ENCODE measurements at regions not wholly inside any gene's neighbourhood (a gene's known extent, or its start where the extent isn't known, plus 50 kb on each side); places are given as distances from the start of the nearest gene placed in this dataset.
"Not testable (repeated sequence)": the region's sequence is repeated elsewhere in the genome, so short reads cannot be mapped to it uniquely, and the experiment has no call there.

- not testable (repeated sequence) for DNase-seq
Observed at GRCh38 chr9:41839786-41840185, 289.4 kb downstream of the CNTNAP3B start.

GRCh38 chr9:41838953-41839352 lies 290.3 kb downstream of the CNTNAP3B start:
- not testable (repeated sequence) for DNase-seq

GRCh38 chr9:41838562-41838851 lies 290.7 kb downstream of the CNTNAP3B start:
- not testable (repeated sequence) for DNase-seq

DNA sequence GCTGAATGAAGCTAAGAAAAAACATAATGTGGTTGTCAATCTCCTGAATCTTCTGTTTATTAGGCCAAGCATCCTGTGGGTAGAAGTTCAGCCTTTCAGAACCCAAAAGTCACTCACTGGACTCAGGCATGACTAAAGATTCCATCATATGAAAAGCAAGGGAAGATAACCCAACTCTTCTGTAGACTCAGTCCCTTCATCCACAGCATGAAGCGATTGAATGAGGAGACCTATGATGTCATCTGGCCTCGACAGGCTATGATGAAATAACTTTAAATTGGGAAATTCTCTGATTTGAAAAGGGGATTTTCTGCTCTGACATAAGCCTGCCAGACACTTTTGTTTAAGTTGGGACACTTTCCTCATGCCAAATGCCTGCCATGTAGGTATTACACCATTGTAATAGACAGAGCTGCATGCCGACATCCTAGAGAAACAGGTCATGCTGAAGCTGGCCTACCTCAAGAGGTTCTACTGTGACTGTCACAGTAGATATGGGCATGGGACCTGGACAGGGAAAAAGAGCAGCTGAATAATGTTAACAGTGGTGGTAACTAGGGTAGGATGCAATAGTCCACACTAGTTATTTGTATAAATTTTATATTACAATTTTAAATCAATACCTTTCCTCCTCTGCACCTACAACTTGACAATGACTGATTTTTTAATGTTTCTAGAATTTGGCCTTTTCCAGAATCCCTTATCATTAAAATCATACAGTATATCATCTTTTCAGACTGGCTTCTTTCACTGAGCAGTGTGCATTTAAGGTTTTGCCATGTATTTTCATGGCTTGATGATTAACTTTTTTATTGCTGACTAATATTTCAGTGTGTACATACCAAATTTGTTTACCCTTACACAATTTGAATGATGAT lies 291.3 kb downstream of the CNTNAP3B start:
- DNase-seq, result not testable (repeated sequence)

GRCh38 chr9:41833108-41833507 lies 296.1 kb downstream of the CNTNAP3B start:
- not testable (repeated sequence) for DNase-seq

DNA sequence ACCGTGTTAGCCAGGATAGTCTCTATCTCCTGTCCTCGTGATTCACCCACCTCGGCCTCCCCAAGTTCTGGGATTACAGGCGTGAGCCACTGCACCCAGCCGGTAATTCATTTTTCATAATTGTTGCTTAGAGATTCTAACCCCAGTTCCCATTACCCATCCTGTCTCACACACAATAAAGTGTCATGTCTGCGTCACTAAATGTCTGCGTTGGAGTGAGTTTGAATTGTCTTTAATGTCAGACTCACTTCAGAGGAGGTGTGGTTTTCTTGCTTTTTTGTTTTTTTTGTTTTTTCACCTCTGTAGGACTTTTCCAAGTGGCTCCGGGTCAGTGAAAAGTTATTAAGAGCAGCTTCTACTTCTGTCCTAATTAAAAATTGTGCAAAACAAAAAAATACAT lies 304.5 kb downstream of the CNTNAP3B start:
- DNase-seq, result not testable (repeated sequence)

- not testable (repeated sequence) for DNase-seq
Observed at GRCh38 chr9:41802706-41803105, 326.5 kb downstream of the CNTNAP3B start.

DNA sequence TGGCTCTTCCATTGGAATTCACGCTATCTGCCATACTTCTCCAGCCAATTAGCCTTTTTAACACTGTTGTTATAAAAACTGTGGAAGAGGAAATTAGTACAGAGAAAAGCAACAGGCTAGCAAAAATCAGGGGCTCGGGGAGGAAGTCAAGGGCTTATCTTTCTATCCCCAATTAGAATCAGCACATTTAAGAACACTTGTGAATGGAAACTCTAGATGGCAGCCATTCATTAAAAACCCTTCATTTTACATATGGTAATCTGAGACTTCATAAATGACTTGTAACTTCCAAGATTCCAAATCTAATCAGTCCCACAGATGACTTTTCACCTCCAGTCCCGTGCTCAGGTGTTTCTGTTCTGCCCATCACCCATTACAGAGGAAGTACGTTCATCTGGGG lies 330.5 kb downstream of the CNTNAP3B start:
- not testable (repeated sequence) for DNase-seq

DNA sequence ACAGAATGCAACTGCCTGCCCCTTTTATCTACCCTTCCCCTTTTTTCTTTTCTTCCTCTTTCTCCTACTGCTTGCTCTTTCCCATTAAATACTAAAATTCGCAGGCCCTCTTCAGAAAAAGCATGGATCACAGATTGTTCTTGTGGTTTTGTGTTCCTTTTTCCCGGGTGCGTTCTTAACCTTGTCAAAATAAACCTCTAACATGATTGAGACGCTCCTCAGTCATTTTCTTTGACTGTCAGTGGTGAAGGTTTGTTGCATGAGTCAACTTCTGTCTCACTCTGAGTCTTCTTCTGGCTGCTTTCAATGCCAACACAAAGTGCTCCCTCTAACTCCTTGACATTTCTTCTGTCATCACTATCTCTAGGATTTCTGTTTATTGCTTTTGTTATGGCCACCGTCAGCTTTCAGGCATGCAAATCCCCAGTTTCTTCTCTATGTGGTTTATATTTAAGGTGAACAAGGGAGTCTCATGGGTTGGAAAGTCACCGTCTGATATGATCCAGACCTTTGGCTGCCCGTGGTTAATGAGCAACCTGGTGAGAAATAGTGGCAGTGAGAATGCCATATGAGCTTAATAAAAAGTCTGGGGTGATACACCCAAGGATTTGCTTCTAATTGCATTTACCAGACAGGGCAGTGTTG lies 338.4 kb downstream of the CNTNAP3B start:
- not testable (repeated sequence) for DNase-seq

GRCh38 chr9:41790007-41790406 lies 339.2 kb downstream of the CNTNAP3B start:
- not testable (repeated sequence) for DNase-seq

- DNase-seq, result not testable (repeated sequence)
Observed at GRCh38 chr9:41789387-41789786, 339.8 kb downstream of the CNTNAP3B start.

- DNase-seq, result not testable (repeated sequence)
Observed at GRCh38 chr9:41787951-41788350, 341.3 kb downstream of the CNTNAP3B start.

DNA sequence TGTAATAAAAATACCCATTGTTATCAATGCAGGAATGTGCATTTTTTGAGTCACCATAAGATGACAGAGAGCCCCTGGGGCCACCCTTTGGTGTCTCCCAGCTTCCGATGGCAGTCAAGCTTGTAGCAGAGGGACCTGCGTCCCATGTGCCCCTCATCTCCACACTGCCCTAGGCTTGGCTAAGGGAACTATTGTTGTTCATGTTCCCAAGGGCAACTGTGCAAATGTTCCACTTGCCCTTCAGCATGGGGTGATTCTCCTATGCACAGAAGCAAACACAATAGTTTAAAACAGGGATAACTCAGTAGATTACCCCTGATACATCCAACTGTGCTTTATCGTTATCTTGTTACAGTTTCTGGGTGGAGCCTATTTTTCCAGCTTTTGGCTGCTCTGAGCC lies 342.0 kb downstream of the CNTNAP3B start:
- DNase-seq, result not testable (repeated sequence)

DNA sequence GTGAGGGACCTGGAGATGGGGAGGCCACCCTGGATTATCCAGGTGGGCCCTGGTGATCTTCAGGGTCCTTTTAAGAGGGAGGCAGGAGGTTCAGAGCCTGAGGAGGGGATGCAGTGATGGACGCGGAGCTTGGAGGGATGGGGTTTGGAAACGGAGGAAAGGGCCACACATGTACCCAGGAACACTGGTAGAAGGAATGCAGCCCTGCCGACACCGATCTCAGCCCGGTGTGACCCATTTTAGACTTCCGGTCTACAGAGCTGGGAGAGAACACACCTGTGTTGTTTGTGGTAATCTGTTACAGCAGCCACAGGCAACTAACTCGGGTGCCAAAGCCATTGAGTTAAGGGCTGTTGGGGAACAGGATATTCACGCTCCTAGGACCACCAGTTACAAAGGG lies 345.2 kb downstream of the CNTNAP3B start:
- DNase-seq, result not testable (repeated sequence)

DNA sequence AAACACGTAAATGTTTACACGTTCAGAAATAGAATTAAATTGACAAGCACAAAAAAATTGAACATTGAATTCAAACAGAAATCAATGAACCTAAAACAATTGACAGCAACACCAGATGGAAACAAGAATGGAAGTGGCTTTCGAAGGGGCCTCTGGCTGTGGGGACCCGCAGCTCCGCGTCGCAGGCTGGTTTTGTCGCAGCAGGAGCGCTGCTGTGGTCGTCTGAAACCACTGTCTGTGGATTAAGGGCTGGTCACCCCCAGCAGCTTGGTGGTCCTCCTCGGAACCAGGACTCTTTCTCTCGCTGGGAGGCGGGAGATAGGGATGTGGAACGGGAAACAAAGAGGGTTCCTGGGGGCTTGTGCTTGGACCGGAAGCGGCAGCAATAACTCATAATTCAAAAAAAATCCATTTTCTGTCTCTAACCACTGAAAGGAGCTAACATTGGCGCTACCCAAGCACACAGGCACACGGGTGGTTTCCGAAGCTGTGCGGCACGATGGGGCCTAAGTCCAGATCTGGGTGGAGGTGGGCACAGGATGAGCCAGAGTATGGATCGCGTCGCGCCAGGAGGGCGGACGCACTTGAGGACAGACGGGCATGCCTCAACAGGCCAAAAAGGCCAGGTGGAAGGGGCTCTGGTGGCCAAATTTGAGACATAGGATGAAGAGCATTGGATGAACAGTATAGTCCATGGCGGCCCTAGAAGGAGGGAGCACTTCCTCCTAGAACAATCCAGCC lies 346.0 kb downstream of the CNTNAP3B start:
- not testable (repeated sequence) for DNase-seq

DNA sequence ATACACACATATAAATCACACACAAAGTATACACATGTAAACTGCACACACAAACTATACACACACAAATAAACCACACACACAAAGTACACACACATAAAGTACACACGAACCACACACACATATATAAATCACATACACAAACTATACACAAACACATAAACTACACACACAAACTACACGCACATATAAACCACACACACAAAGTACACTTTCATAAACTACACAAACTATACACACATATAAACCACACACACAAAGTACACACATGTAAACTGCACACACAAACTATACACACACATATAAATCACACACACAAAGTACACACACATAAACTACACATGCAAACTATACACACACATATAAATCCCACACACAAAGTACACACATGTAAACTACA lies 347.3 kb downstream of the CNTNAP3B start:
- not testable (repeated sequence) for DNase-seq

- DNase-seq, result not testable (repeated sequence)
Observed at GRCh38 chr9:41779897-41780406, 349.3 kb downstream of the CNTNAP3B start.

DNA sequence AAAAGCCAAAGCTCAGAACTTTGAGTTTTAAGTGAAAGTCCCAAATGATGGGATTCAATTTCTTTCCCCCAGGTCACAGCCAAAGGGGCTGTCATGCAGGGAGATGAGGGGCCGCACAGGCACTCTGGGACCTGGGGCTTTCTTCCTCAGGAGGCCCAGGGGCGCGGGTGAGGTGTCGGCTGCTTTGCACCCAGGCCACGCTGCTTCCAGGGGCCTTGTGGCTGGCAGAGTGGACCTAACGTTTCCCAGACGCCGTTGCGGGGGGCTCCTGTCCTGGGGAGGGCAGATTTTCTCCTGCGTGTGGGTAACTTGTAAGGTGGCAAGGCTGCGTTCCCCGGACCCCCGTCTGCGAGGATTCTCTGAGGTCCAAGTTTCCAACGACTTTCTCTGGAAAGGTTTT lies 350.0 kb downstream of the CNTNAP3B start:
- DNase-seq, result not testable (repeated sequence)

- not testable (repeated sequence) for DNase-seq
Observed at GRCh38 chr9:41778535-41779071, 350.6 kb downstream of the CNTNAP3B start.

DNA sequence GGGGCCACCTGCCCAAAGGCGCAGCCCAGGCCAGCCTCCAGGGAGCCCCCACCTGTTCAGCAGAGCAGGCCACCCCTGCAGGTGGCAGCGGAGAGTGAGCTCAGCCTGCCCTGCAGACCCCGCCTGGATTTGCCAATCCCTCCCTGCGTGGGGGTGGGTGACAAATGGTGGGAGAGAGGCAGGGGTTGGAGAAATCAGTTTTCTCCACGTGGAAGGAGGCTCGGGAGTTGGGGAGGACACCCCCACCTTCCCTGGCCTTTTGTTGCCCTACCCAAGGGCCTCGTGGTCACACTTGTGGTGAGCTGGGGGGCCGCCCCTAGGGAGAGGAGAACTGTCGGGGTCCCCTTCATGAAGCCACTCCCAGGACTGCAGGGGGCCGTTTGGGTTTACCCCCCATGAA lies 351.7 kb downstream of the CNTNAP3B start:
- not testable (repeated sequence) for DNase-seq

DNA sequence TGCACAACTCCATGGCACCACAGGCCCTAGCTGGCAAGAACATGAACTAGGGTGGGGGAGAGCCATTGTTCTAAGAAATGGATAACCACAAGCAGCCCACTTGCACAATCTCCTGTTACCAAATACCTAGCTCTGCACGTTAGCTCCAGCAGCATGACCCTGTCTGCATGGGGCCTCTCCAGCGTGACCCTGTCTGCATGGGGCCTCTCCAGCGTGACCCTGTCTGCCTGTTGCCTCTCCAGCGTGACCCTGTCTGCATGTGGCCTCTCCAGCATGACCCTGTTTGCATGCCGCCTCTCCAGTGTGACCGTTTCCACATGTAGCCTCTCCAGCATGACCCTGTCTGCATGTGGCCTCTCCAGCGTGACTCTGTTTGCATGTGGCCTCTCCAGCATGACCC lies 356.7 kb downstream of the CNTNAP3B start:
- DNase-seq, result not testable (repeated sequence)

GRCh38 chr9:41771693-41772092 lies 357.5 kb downstream of the CNTNAP3B start:
- not testable (repeated sequence) for DNase-seq

- not testable (repeated sequence) for DNase-seq
Observed at GRCh38 chr9:41754822-41755221, 374.4 kb downstream of the CNTNAP3B start.

Data from Kasumi-1 (cell line).